ENCODE measurements at regions not wholly inside any gene's neighbourhood (a gene's known extent, or its start where the extent isn't known, plus 50 kb on each side); places are given as distances from the start of the nearest gene placed in this dataset.
A peak's percentile ranks its signal among the peaks of the same experiment; 100 is the strongest.

- H3K9me3 Mint-ChIP-seq (ENCODE audit: unreplicated experiment), result no peaks in the 10 kb centered on the region
- FAIRE-seq, result no peak
- H3K36me3 Mint-ChIP-seq (ENCODE audit: low read depth, unreplicated experiment), result no peaks in the 10 kb centered on the region
- TF ChIP-seq EZH2 (IDR thresholded peaks at IDR 0.05; ENCODE audit: insufficient read depth, low read length) (no peak), CTCF (IDR thresholded peaks at IDR 0.05; ENCODE audit: insufficient read depth, low read depth, low read length) (peak; percentile 69)
- Histone ChIP-seq H3K27me3 (ENCODE audit: insufficient read depth, low read length) (peaks cover 42% of the 10 kb centered on the region), H3K9ac (ENCODE audit: low read length) (no peak overlapping the region), H3K27ac (ENCODE audit: low read depth, low read length) (no peak overlapping the region), H4K20me1 (ENCODE audit: insufficient read depth, low read length) (no peaks in the 10 kb centered on the region), H3K4me2 (ENCODE audit: low read length) (no peak overlapping the region), H3K36me3 (ENCODE audit: insufficient read depth, low read length) (no peaks in the 10 kb centered on the region), H3K9me3 (ENCODE audit: insufficient read depth, low read depth, low read length) (no peaks in the 10 kb centered on the region), H3K79me2 (ENCODE audit: insufficient read depth, low read length) (no peaks in the 10 kb centered on the region), H3K4me1 (ENCODE audit: insufficient read depth, low read length) (no peaks in the 10 kb centered on the region), H3K4me3 (ENCODE audit: insufficient read depth, low read depth, low read length) (no peak overlapping the region), H2AFZ (ENCODE audit: low read depth, low read length) (no peak overlapping the region)
- no peak overlapping the region for H3K27ac Mint-ChIP-seq (ENCODE audit: unreplicated experiment)
- peaks cover 4% of the 10 kb centered on the region for H3K4me1 Mint-ChIP-seq (ENCODE audit: low read depth, unreplicated experiment)
- H3K4me3 Mint-ChIP-seq (ENCODE audit: unreplicated experiment), result no peak overlapping the region
- peaks cover 14% of the 10 kb centered on the region for H3K27me3 Mint-ChIP-seq (ENCODE audit: low read depth, unreplicated experiment)
- peak; percentile 12 for DNase-seq (ENCODE audit: low read depth)
Measured at GRCh38 chr1:157193702-157194391, 55.7 kb upstream of the ETV3 start.

- Histone ChIP-seq H3K4me3 (ENCODE audit: insufficient read depth, low read depth, low read length) (no peak overlapping the region), H3K9ac (ENCODE audit: low read length) (no peak overlapping the region), H3K27me3 (ENCODE audit: insufficient read depth, low read length) (peaks cover 42% of the 10 kb centered on the region), H2AFZ (ENCODE audit: low read depth, low read length) (no peak overlapping the region), H3K36me3 (ENCODE audit: insufficient read depth, low read length) (no peaks in the 10 kb centered on the region), H3K4me2 (ENCODE audit: low read length) (no peak overlapping the region), H3K9me3 (ENCODE audit: insufficient read depth, low read depth, low read length) (no peaks in the 10 kb centered on the region), H4K20me1 (ENCODE audit: insufficient read depth, low read length) (no peaks in the 10 kb centered on the region), H3K27ac (ENCODE audit: low read depth, low read length) (no peak overlapping the region), H3K4me1 (ENCODE audit: insufficient read depth, low read length) (no peaks in the 10 kb centered on the region), H3K79me2 (ENCODE audit: insufficient read depth, low read length) (no peaks in the 10 kb centered on the region)
- no peak overlapping the region for H3K4me3 Mint-ChIP-seq (ENCODE audit: unreplicated experiment)
- TF ChIP-seq CTCF (IDR thresholded peaks at IDR 0.05; ENCODE audit: insufficient read depth, low read depth, low read length) (no peak), EZH2 (IDR thresholded peaks at IDR 0.05; ENCODE audit: insufficient read depth, low read length) (no peak)
- no peaks in the 10 kb centered on the region for H3K9me3 Mint-ChIP-seq (ENCODE audit: unreplicated experiment)
- no peak for FAIRE-seq
- no peak overlapping the region for H3K27ac Mint-ChIP-seq (ENCODE audit: unreplicated experiment)
- no peaks in the 10 kb centered on the region for H3K36me3 Mint-ChIP-seq (ENCODE audit: low read depth, unreplicated experiment)
- H3K4me1 Mint-ChIP-seq (ENCODE audit: low read depth, unreplicated experiment), result peaks cover 4% of the 10 kb centered on the region
- DNase-seq (ENCODE audit: low read depth), result no peak
- H3K27me3 Mint-ChIP-seq (ENCODE audit: low read depth, unreplicated experiment), result peaks cover 16% of the 10 kb centered on the region
Measured at GRCh38 chr1:157193219-157193618, 55.0 kb upstream of the ETV3 start.
